Aorta (tissue), 5 donors: ENCODE measurements at regions not wholly inside any gene's neighbourhood (a gene's known extent, or its start where the extent isn't known, plus 50 kb on each side); places are given as distances from the start of the nearest gene placed in this dataset.
A peak's percentile ranks its signal among the peaks of the same experiment; 100 is the strongest.
"Not testable (repeated sequence)": the region's sequence is repeated elsewhere in the genome, so short reads cannot be mapped to it uniquely, and the experiment has no call there.

Source experiments
- ATAC-seq: fragments of 200-7000 bp; cut with Tn5 transposase; one replicate; pipeline ENCODE4 v1.9.1; 2022; ENCODE audit warnings: moderate library complexity; ENCODE audit not compliant: low FRiP score
- DNase-seq, 2 donors: peaks; one replicate each; pipeline ENCODE4 v3.0.0-alpha.2; 2020
- H3K27ac ChIP-seq, 2 donors: one replicate each; pipeline ENCODE4 v1.5.1; 2013; ENCODE audit warnings: low read length in 2 of 2, mild to moderate bottlenecking in 2 of 2, moderate library complexity in 2 of 2, control low read depth in 1 of 2, inconsistent platforms in 1 of 2, low read depth in 1 of 2
- H3K27me3 ChIP-seq, 2 donors: one replicate each; pipeline ENCODE4 v1.6.1; 2013; ENCODE audit warnings: control low read depth in 1 of 2, low read length in 1 of 2, mild to moderate bottlenecking in 1 of 2, moderate library complexity in 1 of 2; ENCODE audit not compliant: insufficient read depth in 2 of 2, control insufficient read depth in 1 of 2
- H3K36me3 ChIP-seq, 2 donors: one replicate each; pipeline ENCODE4 v1.6.1; 2013; ENCODE audit warnings: control low read depth in 1 of 2, low read length in 1 of 2, mild to moderate bottlenecking in 1 of 2; ENCODE audit not compliant: insufficient read depth in 2 of 2, control insufficient read depth in 1 of 2
- H3K4me1 ChIP-seq, 2 donors: one replicate each; pipeline ENCODE4 v1.6.1; 2013; ENCODE audit warnings: low read length in 2 of 2, control low read depth in 1 of 2, mild to moderate bottlenecking in 1 of 2, moderate library complexity in 1 of 2; ENCODE audit not compliant: insufficient read depth in 2 of 2, control insufficient read depth in 1 of 2
- H3K4me3 ChIP-seq, 2 donors: one replicate each; pipeline ENCODE4 v1.5.1; 2013; ENCODE audit warnings: low read length in 2 of 2, control low read depth in 1 of 2, mild to moderate bottlenecking in 1 of 2
- H3K9me3 ChIP-seq: one replicate; pipeline ENCODE4 v1.6.1; 2013; ENCODE audit warnings: mild to moderate bottlenecking, low read length; ENCODE audit not compliant: control insufficient read depth
- WGBS, 2 donors: extraction: QIAGEN DNeasy Blood & Tissue Kit; methylation state at CpG; one replicate each; pipeline ENCODE4 v1.1.7; 2013; 5-methylcytosine and 5-hydroxymethylcytosine counted together
- intact Hi-C, 2 donors: fragments of 100-400 bp; cut with DNase I; formaldehyde crosslinking; loops; one replicate each; pipeline versions ENCODE4 v1.14.2 to v1.15.0; 2022
- donor health status: healthy with polysubstance abuse.
- donor health status: Bipolar disorder and iron deficiency.
- donor health status: DM: no; HTN: no; CAD: no.
- donor health status: DM: no; HTN: no; CAD: no.
- donor health status: DM: yes; HTN: yes; CAD: no.

GRCh38 chr9:64028925-64029324 lies 1256.1 kb downstream of the FOXD4L5 start:
- not testable (repeated sequence) for H3K27me3 ChIP-seq, ATAC-seq

GRCh38 chr9:64020696-64021491 lies 1264.1 kb downstream of the FOXD4L5 start:
- H3K9me3 ChIP-seq, DNase-seq, H3K4me3 ChIP-seq, H3K36me3 ChIP-seq, H3K4me1 ChIP-seq, ATAC-seq, intact Hi-C loops, H3K27ac ChIP-seq, H3K27me3 ChIP-seq: not testable (repeated sequence)
- WGBS, 2 donors: 76 to 79% methylated on average over 45 to 46 of the region's 46 CpGs

More at GRCh38 chr9:64028925-64029324, 1256.1 kb downstream of the FOXD4L5 start:
- H3K9me3 ChIP-seq, H3K27ac ChIP-seq, intact Hi-C loops, H3K4me1 ChIP-seq, DNase-seq, H3K4me3 ChIP-seq, H3K36me3 ChIP-seq: not testable (repeated sequence)
- 61 to 65% methylated on average over 4 of the region's 4 CpGs for WGBS, 2 donors

GRCh38 chr9:64017666-64018065 lies 1267.3 kb downstream of the FOXD4L5 start:
- H3K4me3 ChIP-seq, DNase-seq, H3K27me3 ChIP-seq, H3K27ac ChIP-seq, H3K9me3 ChIP-seq, intact Hi-C loops, ATAC-seq, H3K4me1 ChIP-seq, H3K36me3 ChIP-seq: not testable (repeated sequence)
- WGBS, 2 donors: 55 to 67% methylated on average over 2 of the region's 2 CpGs

- ATAC-seq, intact Hi-C loops, H3K36me3 ChIP-seq, H3K4me1 ChIP-seq, H3K4me3 ChIP-seq, H3K9me3 ChIP-seq, H3K27ac ChIP-seq, DNase-seq, H3K27me3 ChIP-seq: not testable (repeated sequence)
- whole genome bisulfite sequencing, 2 donors: 43 to 52% methylated on average over 35 to 42 of the region's 46 CpGs
Measured at GRCh38 chr9:64016845-64017406, 1268.1 kb downstream of the FOXD4L5 start.

- WGBS, 2 donors: 44 to 48% methylated on average over 27 to 31 of the region's 31 CpGs
- H3K9me3 ChIP-seq, H3K36me3 ChIP-seq, ATAC-seq, H3K4me1 ChIP-seq, H3K27me3 ChIP-seq, H3K27ac ChIP-seq, DNase-seq, H3K4me3 ChIP-seq, intact Hi-C loops: not testable (repeated sequence)
Measured at GRCh38 chr9:64016246-64016645, 1268.8 kb downstream of the FOXD4L5 start.

GRCh38 chr9:64015136-64015535 lies 1269.9 kb downstream of the FOXD4L5 start:
- intact Hi-C loops: no loop called here
- H3K4me3 ChIP-seq: no peak overlapping the region
- H3K27ac ChIP-seq: no peak overlapping the region
- H3K4me1 ChIP-seq: no peaks in the 10 kb centered on the region
- H3K9me3 ChIP-seq: no peaks in the 10 kb centered on the region
- ATAC-seq: no peak
- no peaks in the 10 kb centered on the region for H3K36me3 ChIP-seq
- DNase-seq: no peak
- peaks cover 0 to 2% of the 10 kb centered on the region in 2 donors for H3K27me3 ChIP-seq
- WGBS, 2 donors: 72 to 75% methylated on average over 17 of the region's 17 CpGs

- peak; percentile 79 for ATAC-seq
- intact Hi-C loops, H3K27me3 ChIP-seq, H3K27ac ChIP-seq, H3K4me3 ChIP-seq, H3K4me1 ChIP-seq, H3K36me3 ChIP-seq, H3K9me3 ChIP-seq, DNase-seq: not testable (repeated sequence)
- WGBS, 2 donors: 72 to 77% methylated on average over 30 to 32 of the region's 32 CpGs
Measured at GRCh38 chr9:64014386-64015091, 1270.5 kb downstream of the FOXD4L5 start.

GRCh38 chr9:64013122-64013521 lies 1271.9 kb downstream of the FOXD4L5 start:
- intact Hi-C loops, H3K4me1 ChIP-seq, H3K4me3 ChIP-seq, H3K36me3 ChIP-seq, H3K9me3 ChIP-seq, H3K27ac ChIP-seq, H3K27me3 ChIP-seq, ATAC-seq, DNase-seq: not testable (repeated sequence)
- 95 to 100% methylated on average over 1 of the region's 1 CpG for WGBS, 2 donors
